ENCODE measurements at regions not wholly inside any gene's neighbourhood (a gene's known extent, or its start where the extent isn't known, plus 50 kb on each side); places are given as distances from the start of the nearest gene placed in this dataset.

DNA sequence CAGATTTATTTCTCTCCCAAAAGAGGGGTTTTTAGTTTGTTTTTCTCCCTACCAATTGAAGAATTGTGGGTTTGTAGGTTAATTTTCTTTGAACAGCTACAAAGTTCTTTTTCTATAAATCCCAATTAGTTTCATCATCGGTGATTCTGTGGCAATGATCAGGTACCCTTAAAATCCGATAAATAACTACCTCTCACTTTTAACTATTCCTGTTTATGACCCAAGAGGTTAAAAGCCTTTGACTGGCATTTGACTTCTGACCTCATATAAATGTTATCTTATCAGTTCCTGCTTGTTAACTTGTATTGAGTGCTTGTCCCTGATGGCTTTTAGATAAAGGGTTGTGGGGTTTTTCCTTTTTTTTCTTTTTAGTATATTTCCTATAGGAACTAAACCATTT is 124.4 kb upstream of the TMEM161B start:
- H3K27me3 ChIP-seq (ENCODE audit: insufficient read depth in 3 of 3, low read length in 2 of 3): no peaks in the 10 kb centered on the region
- H3K4me1 ChIP-seq: no peaks in the 10 kb centered on the region
- intact Hi-C loops (cut with DNase I): no loop called here
- H3K4me3 ChIP-seq: no peak overlapping the region
- TF ChIP-seq, protein P1, sequence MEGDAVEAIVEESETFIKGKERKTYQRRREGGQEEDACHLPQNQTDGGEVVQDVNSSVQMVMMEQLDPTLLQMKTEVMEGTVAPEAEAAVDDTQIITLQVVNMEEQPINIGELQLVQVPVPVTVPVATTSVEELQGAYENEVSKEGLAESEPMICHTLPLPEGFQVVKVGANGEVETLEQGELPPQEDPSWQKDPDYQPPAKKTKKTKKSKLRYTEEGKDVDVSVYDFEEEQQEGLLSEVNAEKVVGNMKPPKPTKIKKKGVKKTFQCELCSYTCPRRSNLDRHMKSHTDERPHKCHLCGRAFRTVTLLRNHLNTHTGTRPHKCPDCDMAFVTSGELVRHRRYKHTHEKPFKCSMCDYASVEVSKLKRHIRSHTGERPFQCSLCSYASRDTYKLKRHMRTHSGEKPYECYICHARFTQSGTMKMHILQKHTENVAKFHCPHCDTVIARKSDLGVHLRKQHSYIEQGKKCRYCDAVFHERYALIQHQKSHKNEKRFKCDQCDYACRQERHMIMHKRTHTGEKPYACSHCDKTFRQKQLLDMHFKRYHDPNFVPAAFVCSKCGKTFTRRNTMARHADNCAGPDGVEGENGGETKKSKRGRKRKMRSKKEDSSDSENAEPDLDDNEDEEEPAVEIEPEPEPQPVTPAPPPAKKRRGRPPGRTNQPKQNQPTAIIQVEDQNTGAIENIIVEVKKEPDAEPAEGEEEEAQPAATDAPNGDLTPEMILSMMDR (IDR thresholded peaks at IDR 0.05): no peak
- no peak for DNase-seq
- H3K9me3 ChIP-seq: no peaks in the 10 kb centered on the region
- WGBS, 3 donors: 55 to 70% (median 65%) methylated on average over 2 of the region's 2 CpGs
- no peak for ATAC-seq
- H3K36me3 ChIP-seq (ENCODE audit: insufficient read depth in 1 of 2, low read depth in 1 of 2): no peaks in the 10 kb centered on the region
- no peak overlapping the region for H3K27ac ChIP-seq

DNA sequence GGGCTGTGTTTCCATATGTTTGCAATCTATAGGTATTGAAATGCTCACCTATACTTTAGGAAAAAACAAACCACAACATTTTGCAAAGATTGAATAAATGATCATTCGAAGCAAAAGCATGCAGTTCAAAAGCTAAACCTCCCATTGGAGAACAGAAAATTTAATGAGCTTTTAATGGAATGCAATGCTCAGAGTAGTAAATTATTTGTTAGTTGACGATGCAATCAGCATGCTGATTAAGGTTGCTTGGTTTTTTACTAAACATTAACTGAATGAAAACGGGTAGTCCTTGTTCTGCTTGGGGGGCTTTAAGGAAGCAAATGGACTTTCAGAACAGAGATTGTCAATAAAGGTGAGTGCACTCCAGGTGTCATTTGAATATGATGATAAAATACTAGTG is 123.3 kb upstream of the TMEM161B start:
- TF ChIP-seq, protein P1 (IDR thresholded peaks at IDR 0.05): no peak
- Histone ChIP-seq H3K4me1 (no peaks in the 10 kb centered on the region), H3K36me3 (ENCODE audit: insufficient read depth in 1 of 2, low read depth in 1 of 2) (no peaks in the 10 kb centered on the region), H3K4me3 (no peak overlapping the region), H3K27ac (no peak overlapping the region), H3K27me3 (ENCODE audit: insufficient read depth in 3 of 3, low read length in 2 of 3) (no peaks in the 10 kb centered on the region), H3K9me3 (no peaks in the 10 kb centered on the region)
- intact Hi-C loops (cut with DNase I): no loop called here
- DNase-seq (no peak), ATAC-seq (no peak)
- WGBS, 3 donors: 69 to 74% (median 73%) methylated on average over 3 of the region's 3 CpGs

DNA sequence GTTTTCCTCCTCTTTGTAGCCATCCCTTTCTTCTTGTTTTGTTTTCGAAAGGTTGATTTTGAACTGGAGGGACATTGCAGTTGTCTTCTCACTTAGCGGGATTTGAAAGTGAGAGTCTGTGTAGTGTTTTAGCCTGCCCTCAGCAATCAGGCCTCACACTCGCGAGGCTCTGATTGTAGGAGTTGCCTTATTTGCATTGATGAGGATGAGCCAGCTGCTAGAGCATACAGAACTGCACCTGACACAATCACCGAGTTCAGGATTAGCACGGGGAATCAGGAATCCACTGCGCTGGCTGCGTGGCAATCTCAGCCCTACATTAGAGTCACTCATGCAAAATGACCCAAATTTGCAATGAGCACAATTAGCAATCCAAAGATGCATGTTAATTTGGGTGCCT is 122.5 kb upstream of the TMEM161B start:
- no peak overlapping the region for H3K27ac ChIP-seq
- TF ChIP-seq, protein P1 (IDR thresholded peaks at IDR 0.05): no peak
- intact Hi-C loops (cut with DNase I): no loop called here
- WGBS, 3 donors: 62 to 73% (median 69%) methylated on average over 8 of the region's 8 CpGs
- ATAC-seq (no peak), DNase-seq (no peak)
- H3K36me3 ChIP-seq (ENCODE audit: insufficient read depth in 1 of 2, low read depth in 1 of 2): no peaks in the 10 kb centered on the region
- H3K9me3 ChIP-seq: no peaks in the 10 kb centered on the region
- H3K4me3 ChIP-seq: no peak overlapping the region
- no peaks in the 10 kb centered on the region for H3K27me3 ChIP-seq (ENCODE audit: insufficient read depth in 3 of 3, low read length in 2 of 3)
- H3K4me1 ChIP-seq: no peaks in the 10 kb centered on the region

DNA sequence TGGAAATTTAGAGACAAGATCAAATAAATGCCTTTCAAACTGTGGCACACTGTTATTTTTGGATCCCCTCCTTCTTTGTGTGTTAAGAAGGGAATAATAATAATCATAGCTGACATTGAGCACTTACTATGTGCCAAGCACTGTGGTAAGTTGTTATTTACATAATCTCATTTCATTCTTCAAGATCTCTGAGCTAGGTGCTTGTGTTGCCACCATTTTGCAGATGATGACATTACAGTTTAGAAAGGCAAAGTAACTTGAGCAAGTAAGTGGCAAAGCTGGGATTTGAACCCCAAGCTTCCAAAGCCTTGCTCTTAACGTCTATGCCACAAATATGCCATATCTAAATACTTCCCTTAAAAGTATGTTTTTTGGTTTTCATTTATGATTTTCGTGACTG is 121.8 kb upstream of the TMEM161B start:
- ATAC-seq (no peak), DNase-seq (no peak)
- WGBS, 3 donors: 80 to 88% (median 81%) methylated on average over 2 of the region's 2 CpGs

DNA sequence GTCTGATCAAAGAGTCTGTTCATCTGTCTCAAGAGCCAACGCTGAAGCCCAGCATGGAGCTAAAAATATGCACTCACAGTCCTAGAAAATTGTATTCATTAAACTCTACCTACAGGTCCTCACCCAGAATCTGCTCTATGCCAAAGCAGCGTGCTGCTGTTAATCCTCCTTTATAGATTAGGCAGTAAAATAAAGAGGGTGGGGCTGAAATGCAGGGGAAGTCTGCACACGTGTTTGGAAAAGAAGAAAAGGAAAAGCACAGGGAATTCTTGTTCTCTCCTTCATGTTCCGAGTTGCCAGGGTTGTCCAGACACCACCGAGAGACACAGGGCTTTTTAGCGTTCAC is 121.4 kb upstream of the TMEM161B start:
- Histone ChIP-seq H3K9me3 (no peaks in the 10 kb centered on the region), H3K27ac (no peak overlapping the region), H3K4me1 (no peaks in the 10 kb centered on the region), H3K4me3 (no peak overlapping the region), H3K36me3 (ENCODE audit: insufficient read depth in 1 of 2, low read depth in 1 of 2) (no peaks in the 10 kb centered on the region), H3K27me3 (ENCODE audit: insufficient read depth in 3 of 3, low read length in 2 of 3) (no peaks in the 10 kb centered on the region)
- WGBS, 3 donors: 70 to 75% (median 72%) methylated on average over 6 of the region's 6 CpGs
- intact Hi-C loops (cut with DNase I): no loop called here
- DNase-seq: no peak
- TF ChIP-seq, protein P1 (IDR thresholded peaks at IDR 0.05): no peak
- no peak for ATAC-seq

More for the DNA sequence above, 121.8 kb upstream of the TMEM161B start:
- Histone ChIP-seq H3K9me3 (no peaks in the 10 kb centered on the region), H3K4me1 (no peaks in the 10 kb centered on the region), H3K4me3 (no peak overlapping the region), H3K36me3 (ENCODE audit: insufficient read depth in 1 of 2, low read depth in 1 of 2) (no peaks in the 10 kb centered on the region), H3K27ac (no peak overlapping the region), H3K27me3 (ENCODE audit: insufficient read depth in 3 of 3, low read length in 2 of 3) (no peaks in the 10 kb centered on the region)
- intact Hi-C loops (cut with DNase I): no loop called here
- TF ChIP-seq, protein P1 (IDR thresholded peaks at IDR 0.05): no peak
